HG02759 (cell line): ENCODE measurements at regions not wholly inside any gene's neighbourhood (a gene's known extent, or its start where the extent isn't known, plus 50 kb on each side); places are given as distances from the start of the nearest gene placed in this dataset.

ENCODE experiments used
- ATAC-seq: cut with Tn5 transposase; IDR thresholded peaks from one replicate; pipeline ENCODE4 v1.9.1; 2021; ENCODE audit warnings: mild to moderate bottlenecking, moderate library complexity; ENCODE audit not compliant: unreplicated experiment

DNA sequence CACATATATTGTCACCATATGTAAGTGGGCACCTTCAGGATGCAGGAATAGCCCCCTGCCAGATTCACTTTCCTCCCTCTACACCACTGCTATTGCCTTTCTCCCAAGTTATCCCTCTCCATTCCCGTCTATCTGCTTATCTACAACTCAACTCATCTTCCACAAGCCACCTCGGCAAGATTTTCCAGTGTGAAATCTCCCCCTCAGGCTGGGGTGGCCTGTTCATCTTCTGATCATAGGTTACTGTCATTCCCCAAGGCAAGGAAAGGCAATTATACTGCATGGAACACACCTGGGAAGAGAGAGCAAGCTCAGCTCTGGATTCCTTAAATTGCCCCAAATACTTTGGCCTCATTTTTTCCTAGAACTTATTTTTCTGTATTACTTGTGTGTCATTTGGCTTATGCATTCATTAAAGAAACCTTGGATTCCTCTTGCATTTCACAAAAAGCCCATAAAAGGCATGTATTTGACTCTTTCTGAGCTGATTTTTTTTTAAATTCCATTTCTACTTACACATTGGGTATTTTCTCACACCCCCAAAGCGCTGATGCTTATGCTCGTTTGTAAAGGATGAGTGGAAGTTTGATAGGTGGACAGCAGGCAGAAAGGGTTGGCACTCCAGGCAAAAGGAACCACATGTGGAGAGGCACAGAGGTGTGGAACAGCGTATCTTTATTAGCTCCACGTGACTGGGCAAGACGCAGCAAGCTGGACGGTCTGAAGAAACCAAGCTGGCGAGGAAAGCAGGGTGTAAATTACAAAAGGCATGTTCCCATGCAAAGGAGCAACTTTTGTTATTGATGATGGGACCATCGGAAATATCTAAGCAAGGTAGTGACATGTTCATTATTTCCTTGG is 169.7 kb upstream of the RAB4A start:
- no peak for ATAC-seq

DNA sequence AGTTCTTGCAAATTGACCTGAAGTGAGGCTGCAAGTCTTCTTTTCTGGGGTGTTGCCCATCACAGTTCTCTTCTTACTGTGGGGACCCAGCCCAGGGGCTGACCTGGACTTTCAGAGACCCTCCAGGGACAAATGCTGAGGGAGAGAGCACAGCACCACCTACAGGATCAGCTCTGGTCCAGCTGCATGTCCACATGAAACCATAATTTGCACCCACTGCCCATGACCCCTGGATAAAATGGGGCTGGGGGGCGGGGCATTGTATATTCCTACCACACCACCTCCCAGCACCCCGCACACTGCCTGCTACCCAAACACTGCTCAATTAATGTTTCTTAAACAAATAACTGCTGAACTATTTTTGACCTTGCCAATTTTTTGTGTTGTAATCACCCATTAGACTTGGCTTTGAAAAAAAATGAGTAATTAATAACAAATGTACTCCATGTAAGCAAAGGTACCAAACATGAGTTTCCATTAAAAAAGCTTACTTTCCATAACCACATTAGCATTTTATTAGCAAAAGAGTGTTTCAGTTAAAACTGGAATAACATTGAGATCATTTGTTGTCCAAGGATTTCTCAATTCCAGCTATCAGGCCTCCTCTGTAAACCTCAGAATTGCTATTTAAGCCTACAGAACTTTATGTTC is 168.0 kb upstream of the RAB4A start:
- no peak for ATAC-seq

DNA sequence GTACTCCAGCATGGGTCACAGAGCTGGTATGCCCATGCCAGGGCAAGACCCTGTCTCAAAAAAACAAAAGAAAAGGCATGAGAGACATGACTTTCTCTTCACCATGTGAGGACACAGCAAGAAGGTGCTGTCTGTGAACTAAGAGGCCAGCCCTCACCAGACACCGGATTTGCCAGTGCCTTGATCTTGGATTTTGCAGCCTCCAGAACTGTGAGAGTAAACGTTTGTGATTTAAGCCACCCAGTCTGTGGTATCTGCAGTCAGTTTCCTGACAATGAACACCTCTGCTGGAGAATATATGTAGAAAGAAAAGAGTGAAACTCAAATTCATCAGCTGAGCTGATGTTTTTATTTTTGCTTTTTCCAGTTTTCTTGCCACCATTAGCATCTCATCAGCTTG is 166.3 kb upstream of the RAB4A start:
- ATAC-seq: no peak

DNA sequence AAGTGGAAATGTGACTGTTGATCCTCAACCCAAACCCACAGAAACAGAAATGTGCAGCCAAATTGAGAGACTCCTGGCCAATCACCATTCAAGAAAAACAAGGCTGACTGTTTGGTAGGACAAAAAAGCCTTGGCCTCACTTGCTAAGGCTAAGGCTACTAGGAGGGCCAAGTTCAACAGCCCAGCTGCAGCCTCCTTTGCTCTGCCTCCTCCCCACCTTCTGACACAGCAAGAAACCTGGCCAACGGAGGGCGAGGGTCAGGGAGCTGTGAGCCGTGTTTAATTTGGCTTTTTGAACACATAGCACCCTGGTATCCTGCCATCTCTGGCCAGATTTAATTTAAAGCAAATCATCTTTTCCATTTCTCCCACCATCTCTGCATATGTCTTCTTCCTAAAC is 165.8 kb upstream of the RAB4A start:
- ATAC-seq: no peak

DNA sequence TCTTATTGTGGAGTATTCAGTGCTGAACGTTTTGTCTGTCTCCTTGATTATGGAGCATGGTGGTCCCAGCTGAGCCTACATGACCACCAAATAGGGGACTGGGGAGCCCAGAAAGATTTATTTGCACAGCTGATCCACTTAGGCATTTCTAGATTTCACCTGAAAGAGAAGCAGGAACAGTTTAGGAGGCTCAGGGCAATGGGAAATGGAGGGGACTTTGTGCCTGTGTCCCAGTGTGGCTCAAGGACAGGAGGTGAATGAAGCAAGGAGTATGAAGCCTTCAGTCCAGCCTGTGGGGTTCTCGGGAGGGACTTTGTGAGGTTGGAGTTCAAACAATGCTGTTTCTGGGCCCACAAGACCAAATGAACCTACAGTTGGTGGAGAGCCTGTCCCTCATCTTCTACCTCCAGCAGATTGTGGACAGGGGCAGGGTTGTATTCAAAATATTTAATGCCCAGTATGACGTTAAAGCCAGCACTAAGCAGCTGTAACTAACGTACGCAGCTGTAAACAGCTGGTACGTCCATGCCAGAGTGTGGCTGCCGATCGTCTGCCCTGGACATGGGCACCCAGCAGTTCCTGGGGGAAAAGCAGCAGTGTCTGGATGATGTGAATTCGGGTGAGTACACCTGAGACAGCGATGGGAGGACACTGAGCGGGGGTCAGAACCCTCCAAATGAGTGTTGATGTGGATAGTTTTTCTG is 164.9 kb upstream of the RAB4A start:
- no peak for ATAC-seq

DNA sequence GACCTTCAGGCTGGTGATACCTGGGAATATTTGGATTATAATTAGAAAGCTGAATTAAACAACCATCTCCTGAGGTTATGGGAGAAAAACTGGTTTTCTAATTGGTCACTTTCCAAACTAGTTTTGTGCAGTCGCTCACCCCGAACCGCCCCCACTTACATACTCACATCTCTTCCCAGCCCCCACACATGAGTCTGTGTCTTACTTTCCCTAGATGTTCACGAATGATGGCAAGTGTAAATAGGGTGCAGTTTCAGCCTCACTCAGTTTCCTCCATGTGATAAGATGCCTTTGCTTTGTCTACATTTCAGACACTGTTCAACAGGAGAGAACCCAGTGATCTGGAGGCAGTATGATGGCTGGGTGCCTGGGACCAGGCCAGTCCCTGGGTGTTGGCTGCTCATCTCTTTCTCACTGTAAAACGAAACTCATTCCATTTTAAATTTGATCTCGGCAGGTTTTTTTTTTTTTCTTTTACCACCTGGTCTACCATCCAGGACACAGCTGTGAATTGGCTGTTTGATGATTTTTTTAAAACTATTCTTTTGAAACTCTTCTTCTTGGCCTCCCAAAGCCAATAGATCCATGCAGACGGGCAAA is 164.3 kb upstream of the RAB4A start:
- ATAC-seq: no peak

DNA sequence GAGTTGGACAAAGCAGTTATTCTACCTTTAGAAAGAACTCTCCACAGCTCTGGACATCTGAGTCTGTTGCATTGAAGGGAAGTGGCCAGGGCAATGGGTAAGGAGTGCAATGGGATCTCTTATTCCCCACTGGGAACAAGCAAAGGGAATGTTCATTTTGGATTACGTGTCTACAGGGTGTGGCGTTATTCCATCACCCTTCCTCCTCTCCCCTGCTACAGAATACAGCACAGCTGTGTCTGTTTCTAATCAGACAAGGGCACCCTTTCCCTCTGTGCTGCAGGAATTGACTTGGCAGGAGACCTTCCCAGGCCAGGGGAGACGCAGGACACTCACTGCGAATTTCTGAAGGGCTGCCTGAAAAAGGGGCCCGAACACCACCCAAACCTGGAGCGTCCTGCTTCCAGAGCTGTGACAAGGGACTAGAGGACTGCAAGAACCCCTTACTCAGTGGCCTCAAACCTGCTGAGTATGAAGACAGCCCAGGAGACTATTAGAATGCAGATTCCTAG is 163.6 kb upstream of the RAB4A start:
- ATAC-seq: no peak

DNA sequence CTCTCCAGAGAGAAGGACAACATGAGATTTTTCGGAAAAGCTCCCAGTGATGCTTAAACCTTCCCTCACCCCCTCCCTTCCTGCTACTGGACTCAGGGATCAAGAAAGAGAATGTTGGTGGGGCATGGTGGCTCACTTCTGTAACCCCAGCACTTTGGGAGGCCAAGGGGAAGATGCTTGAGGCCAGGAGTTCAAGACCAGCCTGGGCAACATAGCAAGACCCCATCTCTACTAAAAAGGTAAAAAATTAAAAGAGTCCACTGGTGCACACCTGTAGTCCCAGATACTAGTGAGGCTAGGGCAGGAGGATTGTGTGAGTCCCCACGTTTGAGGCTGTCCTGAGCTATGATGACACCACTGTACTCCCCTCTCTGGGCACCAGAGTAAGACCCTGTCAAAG is 162.9 kb upstream of the RAB4A start:
- no peak for ATAC-seq

DNA sequence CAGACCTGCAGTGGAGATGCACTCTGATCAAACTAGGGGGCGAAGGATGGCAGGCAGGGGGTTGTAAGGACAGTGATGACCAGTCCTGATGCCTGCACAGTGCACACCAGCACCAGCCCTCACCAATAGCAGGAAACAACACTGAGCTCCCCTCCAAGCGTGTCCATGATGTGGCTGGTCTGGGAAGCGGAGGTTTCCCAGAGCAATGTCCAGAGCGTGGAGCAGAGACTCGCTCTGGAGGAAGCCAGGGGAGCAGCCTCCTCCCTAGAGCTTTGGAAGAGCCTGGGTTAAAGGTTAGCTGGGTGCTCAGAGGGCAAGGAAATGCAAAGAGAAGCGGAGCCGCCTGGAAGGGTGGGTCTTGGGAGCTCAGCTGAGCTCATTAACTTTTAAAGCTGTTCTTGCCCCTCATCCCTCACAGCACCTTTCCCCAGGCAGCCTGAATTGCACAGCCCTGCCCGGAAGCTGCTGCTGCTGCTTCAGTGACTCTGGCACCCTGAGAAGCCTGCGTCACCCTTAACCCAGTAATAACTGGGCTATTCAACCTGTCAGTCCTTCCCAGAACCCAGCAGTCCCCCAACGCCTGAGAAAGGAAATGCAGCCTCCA is 162.2 kb upstream of the RAB4A start:
- no peak for ATAC-seq

DNA sequence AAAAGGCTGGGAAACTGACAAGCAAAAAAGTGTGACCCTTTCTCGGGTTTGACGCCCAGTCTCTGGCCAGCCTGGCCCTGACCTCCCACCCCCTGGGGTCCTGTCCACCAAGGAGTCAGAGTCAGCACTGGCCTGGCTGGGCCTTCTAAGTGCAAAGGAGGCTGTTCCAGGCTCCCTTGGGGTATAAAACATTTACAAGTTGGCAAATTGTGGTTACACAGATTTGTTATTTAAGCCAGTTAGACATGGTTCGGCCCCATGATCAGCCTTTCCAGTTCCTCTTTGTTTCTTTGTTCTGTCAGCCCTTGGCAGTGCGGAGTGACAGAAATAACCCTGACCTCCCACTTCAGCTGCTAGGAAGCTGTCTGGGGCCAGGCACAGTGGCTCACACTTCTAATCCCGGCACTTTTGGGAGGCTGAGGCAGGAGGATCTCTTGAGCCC is 161.6 kb upstream of the RAB4A start:
- ATAC-seq: no peak

DNA sequence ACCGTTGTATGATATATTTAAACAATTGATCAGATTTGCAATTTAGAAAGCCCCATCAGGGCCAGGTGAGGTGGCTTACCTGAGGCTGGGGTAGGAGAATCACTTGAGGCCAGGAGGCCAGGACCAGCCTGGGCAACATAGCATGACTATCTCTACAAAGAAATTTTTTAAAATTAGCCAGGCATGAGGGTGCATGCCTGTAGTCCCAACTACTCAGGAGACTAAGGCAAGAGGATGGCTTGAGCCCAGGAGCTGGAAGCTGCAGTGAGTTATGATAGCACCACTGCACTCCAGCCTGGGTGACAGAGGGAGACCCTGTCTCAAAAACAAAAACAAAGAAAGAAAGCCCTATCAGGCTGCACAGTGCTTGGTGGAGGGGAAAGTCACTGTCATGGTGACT is 159.9 kb upstream of the RAB4A start:
- no peak for ATAC-seq

DNA sequence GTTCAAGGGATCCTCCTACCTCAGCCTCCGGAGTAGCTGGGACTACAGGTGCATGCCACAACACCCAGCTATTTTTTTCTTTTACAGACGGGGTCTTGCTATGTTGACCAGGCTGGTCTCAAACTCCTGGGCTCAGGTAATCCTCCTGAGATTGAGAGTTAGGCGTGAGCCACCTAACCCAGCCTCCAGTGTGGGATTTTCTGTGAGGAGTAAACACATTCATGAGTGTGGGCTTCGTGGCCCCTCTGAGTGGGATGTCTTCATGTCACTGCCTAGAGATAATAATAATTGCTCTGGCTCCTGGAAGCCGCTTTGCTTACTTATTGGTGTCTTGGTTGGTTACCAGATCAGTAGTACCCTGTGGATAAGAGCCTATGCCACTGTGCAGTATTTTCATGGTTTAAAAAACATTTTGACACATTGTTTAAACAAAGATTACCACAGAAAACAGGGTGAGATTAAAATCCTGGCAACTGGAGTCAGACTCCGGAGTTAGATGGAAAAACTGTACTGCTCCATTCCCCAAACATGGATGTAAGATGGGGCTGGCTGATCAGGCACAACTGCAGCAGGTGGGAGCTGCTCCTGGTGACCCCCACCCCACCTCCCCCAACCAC is 159.1 kb upstream of the RAB4A start:
- ATAC-seq: no peak

DNA sequence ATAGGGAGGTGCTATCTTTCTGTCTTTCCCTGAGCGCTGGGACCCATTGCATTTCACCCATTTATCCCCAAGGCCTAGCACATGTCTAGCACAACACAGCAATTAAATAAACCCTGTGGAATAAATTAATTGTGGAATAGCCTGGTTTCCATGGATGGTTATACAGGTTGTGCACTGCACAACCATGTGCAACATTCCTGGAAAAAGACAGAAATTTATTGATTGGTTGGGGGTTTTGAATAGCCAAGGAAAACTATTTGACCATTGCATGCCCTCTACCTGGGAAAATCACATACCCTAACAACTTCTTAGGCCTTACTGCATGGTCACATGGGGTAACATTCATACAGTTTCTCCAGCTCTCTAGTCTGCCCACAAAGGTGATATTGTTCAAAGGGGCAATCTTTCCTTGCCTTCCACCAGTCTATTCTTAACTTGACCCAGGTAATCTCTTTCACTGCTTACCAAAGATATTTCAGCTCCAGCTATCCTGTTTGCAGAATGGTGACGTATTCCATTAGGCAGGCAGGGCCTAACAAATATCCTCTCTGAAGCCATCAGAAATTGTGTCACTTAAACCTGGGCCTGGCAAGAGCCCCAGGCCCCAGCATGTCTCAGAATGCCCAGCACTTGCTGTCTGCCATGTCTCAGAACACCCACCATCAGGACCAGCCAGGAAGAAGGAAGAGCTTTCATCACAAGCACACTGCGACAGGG is 157.9 kb upstream of the RAB4A start:
- no peak for ATAC-seq

DNA sequence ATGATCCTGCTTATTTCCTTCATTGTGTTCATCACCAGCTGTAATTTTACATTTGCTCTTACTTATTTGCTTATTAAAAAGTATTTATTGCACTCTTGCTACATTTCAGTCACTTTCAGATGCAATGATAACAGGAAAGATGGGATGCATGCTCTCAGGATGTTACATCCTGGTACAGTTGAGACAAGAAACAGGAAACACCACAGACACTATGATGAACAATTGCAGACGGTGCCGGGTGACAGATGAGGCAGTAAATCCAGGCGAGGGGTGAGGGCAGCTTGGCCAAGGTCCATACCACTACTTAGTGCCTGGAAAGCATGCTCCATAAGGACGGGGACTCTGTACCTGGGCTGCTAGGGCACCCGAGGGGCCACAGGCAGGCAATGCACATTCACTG is 156.6 kb upstream of the RAB4A start:
- ATAC-seq: no peak

DNA sequence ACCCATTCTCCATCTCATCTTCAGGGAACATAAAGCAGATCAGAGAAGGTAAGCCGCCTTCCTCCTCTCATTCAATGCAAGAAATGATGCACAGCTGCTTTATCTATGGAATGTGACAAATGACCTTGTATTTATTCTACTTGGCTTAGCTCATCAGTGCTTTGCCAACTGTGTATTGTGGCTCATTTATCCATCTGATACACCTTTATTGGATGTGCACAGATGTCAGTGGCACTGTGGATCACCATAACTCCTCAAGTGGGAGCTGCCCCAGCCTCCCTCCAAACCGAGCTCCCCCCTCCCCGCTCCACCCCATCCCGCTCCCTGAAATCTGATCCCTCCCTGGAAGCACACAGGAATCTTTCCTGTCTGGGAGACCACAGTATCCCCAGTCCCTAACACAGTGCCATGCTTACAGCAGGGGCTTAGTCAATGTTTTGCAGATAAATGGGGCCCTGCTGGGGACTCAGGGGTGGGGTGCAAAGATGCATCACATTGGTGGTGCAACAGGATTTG is 156.0 kb upstream of the RAB4A start:
- ATAC-seq: no peak

DNA sequence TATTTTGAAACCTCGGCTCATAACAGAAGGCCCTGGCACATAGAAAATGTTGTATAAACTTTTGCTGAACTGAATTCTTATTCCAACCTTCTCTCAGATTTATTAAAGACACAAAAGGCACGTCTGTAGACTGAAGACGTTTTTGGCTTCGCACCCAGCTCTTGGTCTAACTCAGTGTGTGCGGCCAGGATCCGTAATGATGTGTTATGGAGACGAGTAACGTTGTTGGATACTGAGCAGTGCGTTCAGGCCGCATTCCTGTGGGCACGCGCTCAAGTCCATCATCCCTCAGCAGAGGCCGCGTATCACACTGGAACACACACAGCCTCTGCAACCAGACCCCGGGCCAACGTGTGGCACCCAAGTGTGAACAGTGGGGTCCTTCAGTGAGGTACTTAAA is 154.8 kb upstream of the RAB4A start:
- no peak for ATAC-seq

DNA sequence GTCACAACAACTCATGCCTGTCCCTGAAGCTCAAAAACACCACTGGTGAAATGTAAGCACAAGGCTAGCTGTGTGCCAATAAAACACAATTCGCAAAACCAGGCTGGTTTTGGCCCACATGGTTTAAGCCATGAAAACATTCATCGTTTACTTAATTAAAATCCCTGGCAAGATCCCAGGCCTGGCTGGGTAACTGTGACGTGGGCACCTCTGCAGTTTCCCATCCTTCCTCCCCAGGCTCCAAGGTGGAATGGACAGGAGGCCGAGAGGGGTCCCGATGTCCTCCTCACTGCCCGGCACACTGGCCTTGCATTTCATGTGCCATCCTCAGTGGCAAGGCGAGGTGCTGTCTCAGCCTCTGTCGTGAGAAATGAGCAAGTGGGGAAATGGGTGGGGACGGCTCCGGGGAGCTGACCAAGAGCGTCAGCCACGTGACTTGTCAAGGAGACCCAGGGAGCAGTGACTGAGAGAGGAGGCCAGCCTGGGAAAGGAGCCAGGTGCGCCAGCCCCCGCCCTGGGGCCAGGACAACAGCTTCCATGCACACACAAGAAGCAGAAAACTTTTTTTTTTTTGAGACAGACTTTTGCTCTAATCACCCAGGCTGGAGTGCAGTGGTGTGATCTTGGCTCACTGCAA is 153.1 kb upstream of the RAB4A start:
- no peak for ATAC-seq

DNA sequence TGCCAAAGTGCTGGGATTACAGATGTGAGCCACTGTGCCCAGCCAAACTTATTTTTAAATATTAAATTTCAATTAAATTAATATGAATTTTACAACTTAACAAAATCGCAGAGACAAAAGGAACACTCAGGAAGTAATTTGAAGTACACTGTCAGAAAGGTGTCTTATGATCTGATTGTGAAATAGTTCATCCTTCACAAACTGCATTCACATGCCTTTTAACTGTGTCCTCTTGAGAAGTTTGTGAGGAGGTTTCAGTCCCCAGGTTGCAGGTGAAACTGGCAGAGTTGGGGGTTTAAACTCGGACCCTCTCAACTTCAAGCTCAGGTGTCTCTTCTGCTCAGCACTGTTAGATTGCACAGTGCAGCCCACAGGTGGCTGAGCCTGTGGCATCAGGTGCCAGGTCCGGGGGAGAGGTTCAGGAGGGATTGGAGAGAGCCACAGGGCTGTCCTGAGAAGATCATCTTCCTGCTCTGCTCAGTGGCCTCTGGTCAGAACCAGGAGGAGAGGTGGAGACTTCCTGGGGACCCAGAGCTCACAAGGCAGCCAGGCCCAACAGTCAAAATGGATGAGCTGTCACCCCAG is 152.3 kb upstream of the RAB4A start:
- no peak for ATAC-seq

DNA sequence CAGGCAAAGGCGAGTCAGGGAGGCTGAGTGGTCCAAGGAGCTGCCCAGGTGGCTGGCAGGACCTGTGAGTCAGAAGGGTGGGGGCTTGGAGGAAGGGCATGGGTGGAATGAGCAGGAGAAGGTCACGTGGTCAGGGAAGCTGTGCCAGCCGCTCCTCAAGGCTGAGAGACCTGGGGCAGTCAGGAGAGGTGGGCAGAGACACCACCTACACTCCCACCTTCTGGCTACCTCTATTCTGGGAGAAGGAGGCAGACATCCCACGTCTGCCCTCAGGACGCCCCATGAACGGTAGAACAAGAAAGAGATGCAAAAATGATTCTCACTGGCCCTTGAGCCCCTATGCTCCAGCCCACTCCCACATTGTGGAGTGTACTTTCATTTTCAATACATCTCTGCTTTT is 151.8 kb upstream of the RAB4A start:
- ATAC-seq: no peak
